Choroid plexus epithelial cell (primary cell): ENCODE measurements at regions not wholly inside any gene's neighbourhood (a gene's known extent, or its start where the extent isn't known, plus 50 kb on each side); places are given as distances from the start of the nearest gene placed in this dataset.
"Not testable (repeated sequence)": the region's sequence is repeated elsewhere in the genome, so short reads cannot be mapped to it uniquely, and the experiment has no call there.

Experiments used
- DNase-seq: peaks from one replicate; pipeline ENCODE4 v3.0.0-alpha.2; 2010; ENCODE audit warnings: low read depth
- H3K4me3 ChIP-seq: 2 replicates; pipeline ENCODE4 v1.5.1; 2011; ENCODE audit warnings: low read depth, mild to moderate bottlenecking, control low read depth, low read length, moderate library complexity
- CTCF ChIP-seq: conservative IDR thresholded peaks from 2 replicates; pipeline ENCODE4 v1.5.1; 2011; ENCODE audit warnings: low read depth, mild to moderate bottlenecking, control low read depth, inconsistent platforms, low read length, moderate library complexity

- no peak overlapping the region for H3K4me3 ChIP-seq
- DNase-seq = peak; percentile 41
- TF ChIP-seq CTCF = no peak
These were observed 111.7 kb upstream of the SETBP1 start for GRCh38 chr18:44568986-44569385.

DNA sequence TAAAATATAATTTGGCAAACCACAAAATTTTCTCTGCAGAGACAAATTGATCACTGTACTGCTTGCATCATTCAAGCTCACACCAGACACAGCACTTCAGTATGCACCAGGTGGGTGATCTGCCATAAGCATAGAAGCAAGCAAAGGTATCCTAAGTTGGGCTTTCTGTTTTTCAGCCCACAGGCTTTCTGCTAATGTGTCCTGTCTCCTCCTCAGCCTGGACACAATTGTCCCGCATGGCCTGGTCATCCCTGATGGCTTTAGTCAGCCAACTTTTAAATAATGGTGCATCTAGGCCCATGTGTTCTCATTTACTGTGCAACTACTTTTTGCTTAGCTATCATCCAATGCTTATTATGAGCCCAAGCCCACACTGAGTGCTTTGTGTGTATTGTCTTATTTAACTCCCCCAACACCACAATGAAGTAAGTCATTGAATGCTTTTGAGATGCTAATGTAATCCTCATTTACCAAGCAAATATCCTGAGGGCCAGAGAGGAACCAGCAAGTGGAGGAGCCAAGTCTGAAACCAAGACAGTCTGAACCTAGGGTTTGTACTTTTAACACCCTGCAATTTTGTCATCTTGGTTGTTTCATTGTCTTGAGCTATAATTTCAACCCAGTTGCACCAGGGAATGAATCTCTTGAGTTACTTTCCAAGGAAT is 111.2 kb upstream of the SETBP1 start:
- DNase-seq = no peak
- TF ChIP-seq CTCF = no peak
- no peak overlapping the region for H3K4me3 ChIP-seq

DNA sequence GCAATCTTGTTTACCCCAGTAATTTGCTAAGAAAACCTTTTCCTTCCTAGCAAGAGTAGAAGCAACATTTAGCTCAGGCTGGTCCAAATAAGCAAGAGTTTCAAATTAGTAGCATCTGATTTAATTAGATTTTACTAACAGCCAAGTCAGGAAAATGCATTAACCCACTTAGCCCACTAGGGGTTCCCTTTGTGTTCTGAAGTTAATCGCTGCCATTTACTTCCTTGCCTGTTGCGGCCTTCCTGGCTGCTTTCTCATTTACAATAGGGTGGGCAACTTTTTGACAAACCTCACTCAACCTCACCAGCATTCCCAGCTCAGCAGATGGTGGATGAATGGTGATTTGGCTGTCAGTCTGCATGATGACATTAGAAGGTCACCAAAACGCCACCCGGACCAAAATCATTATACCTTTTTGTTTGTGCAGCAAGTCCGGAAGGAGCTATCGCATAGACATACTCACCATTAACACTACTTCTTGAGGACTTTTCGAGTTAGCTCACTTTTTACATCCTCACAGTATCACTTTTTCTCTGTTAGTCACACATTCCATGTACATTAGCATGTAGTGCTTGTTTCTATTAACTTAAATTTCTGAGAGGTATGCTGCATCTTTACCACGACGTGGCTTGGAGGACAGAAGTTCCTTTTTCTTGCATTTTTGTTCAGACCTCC is 101.5 kb upstream of the SETBP1 start:
- no peak overlapping the region for H3K4me3 ChIP-seq
- TF ChIP-seq CTCF = peak; percentile 79
- peak; percentile 62 for DNase-seq

GRCh38 chr18:44579745-44580144 is 100.9 kb upstream of the SETBP1 start:
- no peak for DNase-seq
- TF ChIP-seq CTCF = no peak
- no peak overlapping the region for H3K4me3 ChIP-seq

DNA sequence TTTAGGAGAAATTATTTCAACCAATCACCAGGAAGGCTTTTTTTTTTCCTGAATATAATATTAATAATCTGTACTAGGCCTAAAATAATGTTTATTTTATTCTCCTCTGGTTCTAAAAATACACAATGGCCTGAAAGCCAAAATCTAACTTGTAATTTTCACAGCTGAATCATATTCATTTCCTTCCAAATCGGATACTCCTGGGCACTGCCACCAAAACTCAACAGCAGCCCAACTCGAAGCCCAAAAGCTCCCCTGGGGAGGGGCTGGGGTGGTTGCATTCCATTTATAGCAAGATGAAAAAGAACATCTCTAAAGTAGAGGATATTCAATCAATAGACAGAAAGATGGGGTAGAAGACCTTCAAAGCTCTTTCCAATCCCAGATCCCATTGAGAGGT is 100.5 kb upstream of the SETBP1 start:
- no peak for TF ChIP-seq CTCF
- H3K4me3 ChIP-seq = no peak overlapping the region
- DNase-seq = no peak

DNA sequence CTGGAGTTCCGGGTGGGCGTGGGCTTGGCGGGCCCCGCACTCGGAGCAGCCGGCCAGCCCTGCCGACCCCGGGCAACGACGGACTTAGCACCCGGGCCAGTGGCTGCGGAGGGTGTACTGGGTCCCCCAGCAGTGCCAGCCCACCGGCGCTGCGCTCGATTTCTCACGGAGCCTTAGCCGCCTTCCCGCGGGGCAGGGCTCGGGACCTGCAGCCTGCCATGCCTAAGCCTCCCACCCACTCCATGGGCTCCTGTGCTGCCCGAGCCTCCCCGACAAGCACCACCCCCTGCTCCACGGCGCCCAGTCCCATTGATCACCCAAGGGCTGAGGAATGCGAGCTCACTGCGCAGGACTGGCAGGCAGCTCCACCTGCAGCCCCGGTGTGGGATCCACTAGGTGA is 99.9 kb upstream of the SETBP1 start:
- not testable (repeated sequence) for DNase-seq, H3K4me3 ChIP-seq

DNA sequence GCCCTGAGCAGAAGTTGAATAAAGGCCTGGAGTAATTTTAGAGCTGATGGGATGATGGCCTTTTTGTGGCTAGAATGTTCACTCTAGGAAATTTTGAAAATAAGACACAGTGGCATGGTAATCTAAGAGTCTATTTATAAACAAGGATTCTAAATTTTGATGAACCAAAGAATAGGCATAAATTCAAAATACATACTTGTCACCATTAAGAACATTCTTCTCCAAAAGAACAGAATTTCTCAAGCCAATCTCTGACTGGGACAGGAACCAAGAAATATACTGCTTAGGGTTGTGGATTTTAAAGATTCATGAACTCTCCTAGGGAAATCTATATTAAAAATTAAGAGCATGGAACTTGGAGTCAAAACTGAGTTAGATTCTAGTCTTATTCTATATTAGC is 98.2 kb upstream of the SETBP1 start:
- no peak for DNase-seq
- no peak overlapping the region for H3K4me3 ChIP-seq
- TF ChIP-seq CTCF = no peak
